MCF 10A (cell line): ENCODE measurements at regions not wholly inside any gene's neighbourhood (a gene's known extent, or its start where the extent isn't known, plus 50 kb on each side); places are given as distances from the start of the nearest gene placed in this dataset.

Experiments used
- BruUV-seq: library from RNA; stranded (reverse); fragments of 400-500 nt; replicated peaks from 2 replicates; lab custom pipeline; 2021; lab: Mats Ljungman, UMichigan
- CTCF ChIA-PET: fragments of 300-600 bp; sonication (Branson Sonifier 250); formaldehyde crosslinking; extraction: SDS; loops from one replicate; lab custom pipeline; 2021; ENCODE audit warnings: antibody characterized with exemption, inconsistent platforms; lab: Yijun Ruan, JAX
- POLR2A ChIA-PET: fragments of 300-600, 350-650 bp; sonication (Branson Sonifier 250); formaldehyde crosslinking; extraction: SDS; loops from one replicate; lab custom pipeline; 2020; ENCODE audit warnings: antibody characterized with exemption, inconsistent platforms; lab: Yijun Ruan, JAX
- DNase-seq: peaks from one replicate; pipeline ENCODE4 v3.0.0-alpha.2; 2018; ENCODE audit not compliant: unreplicated experiment
- H3K27ac Mint-ChIP-seq: one replicate; pipeline ENCODE4 v1.8.0; 2022; ENCODE audit warnings: mild to moderate bottlenecking, low read depth, mixed read lengths; ENCODE audit not compliant: unreplicated experiment
- H3K27me3 Mint-ChIP-seq: one replicate; pipeline ENCODE4 v1.8.0; 2022; ENCODE audit warnings: mixed read lengths; ENCODE audit not compliant: insufficient read depth, unreplicated experiment
- H3K36me3 Mint-ChIP-seq: one replicate; pipeline ENCODE4 v1.8.0; 2022; ENCODE audit warnings: mild to moderate bottlenecking, moderate library complexity, mixed read lengths; ENCODE audit not compliant: insufficient read depth, unreplicated experiment
- H3K4me1 Mint-ChIP-seq: one replicate; pipeline ENCODE4 v1.8.0; 2022; ENCODE audit warnings: mixed read lengths; ENCODE audit not compliant: insufficient read depth, unreplicated experiment
- H3K4me3 Mint-ChIP-seq: one replicate; pipeline ENCODE4 v1.8.0; 2022; ENCODE audit warnings: mild to moderate bottlenecking, moderate library complexity, mixed read lengths; ENCODE audit not compliant: unreplicated experiment
- H3K9me3 Mint-ChIP-seq: one replicate; pipeline ENCODE4 v1.8.0; 2022; ENCODE audit warnings: mixed read lengths; ENCODE audit not compliant: unreplicated experiment
- intact Hi-C: fragments of 100-400 bp; cut with micrococcal nuclease; formaldehyde crosslinking; loops from 2 replicates; pipeline ENCODE4 v1.14.1; 2022
- TF ChIP-seq, protein P1 (sequence below): fragments of 200-600 bp; IDR thresholded peaks from one replicate; pipeline ENCODE4 v1.8.0; 2022; ENCODE audit warnings: antibody characterized with exemption, mild to moderate bottlenecking; ENCODE audit not compliant: unreplicated experiment

DNA sequence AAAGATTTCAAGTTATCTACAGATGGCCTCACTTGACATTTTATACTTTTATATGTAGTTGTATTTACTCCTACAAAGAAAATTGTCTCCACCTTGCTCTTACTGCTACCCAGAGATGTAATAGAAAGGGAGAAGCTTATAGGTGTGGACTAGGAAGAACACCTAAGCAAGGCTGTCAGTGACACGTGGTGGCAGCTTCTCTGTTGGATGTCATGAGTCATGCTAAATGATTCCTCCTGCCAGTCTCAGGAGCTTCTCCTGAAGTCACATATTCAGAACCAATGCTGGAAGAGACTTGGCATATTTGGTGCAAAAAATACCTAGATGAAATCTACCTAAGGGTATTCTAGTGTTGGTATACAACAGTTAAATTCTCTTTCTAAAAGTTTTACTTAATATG, 184.7 kb downstream of the LRRC3B start:
- no TSS peak for BruUV-seq

DNA sequence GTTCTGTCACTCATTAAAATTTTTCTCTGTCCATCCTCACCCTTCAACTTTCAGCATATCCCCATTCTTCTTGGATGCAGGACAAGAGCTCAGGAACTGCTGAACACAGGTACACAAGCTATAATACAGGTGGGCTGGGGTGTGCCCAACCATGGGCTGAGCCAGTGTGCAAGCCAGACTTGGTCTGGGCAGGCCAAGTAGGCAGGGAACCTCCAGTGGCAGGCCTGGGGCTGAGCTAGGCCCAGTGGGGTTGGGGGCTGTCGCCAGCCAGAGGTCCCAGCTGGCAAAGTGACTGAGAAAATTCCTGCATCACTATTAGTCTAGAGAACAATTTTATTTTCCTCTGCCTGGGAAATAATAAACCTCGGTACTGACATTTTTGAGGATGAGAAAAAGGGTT, 202.9 kb downstream of the LRRC3B start:
- BruUV-seq = no TSS peak
- TF ChIP-seq, protein P1, sequence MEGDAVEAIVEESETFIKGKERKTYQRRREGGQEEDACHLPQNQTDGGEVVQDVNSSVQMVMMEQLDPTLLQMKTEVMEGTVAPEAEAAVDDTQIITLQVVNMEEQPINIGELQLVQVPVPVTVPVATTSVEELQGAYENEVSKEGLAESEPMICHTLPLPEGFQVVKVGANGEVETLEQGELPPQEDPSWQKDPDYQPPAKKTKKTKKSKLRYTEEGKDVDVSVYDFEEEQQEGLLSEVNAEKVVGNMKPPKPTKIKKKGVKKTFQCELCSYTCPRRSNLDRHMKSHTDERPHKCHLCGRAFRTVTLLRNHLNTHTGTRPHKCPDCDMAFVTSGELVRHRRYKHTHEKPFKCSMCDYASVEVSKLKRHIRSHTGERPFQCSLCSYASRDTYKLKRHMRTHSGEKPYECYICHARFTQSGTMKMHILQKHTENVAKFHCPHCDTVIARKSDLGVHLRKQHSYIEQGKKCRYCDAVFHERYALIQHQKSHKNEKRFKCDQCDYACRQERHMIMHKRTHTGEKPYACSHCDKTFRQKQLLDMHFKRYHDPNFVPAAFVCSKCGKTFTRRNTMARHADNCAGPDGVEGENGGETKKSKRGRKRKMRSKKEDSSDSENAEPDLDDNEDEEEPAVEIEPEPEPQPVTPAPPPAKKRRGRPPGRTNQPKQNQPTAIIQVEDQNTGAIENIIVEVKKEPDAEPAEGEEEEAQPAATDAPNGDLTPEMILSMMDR = no peak

More for the DNA sequence above, 184.7 kb downstream of the LRRC3B start:
- DNase-seq = peak; percentile 0
- intact Hi-C loops = no loop called here
- Mint-ChIP-seq H3K9me3 (peaks cover 4% of the 10 kb centered on the region), H3K27ac (no peak overlapping the region), H3K4me1 (no peaks in the 10 kb centered on the region), H3K4me3 (no peak overlapping the region), H3K36me3 (no peaks in the 10 kb centered on the region), H3K27me3 (no peaks in the 10 kb centered on the region)
- CTCF ChIA-PET = interaction anchor here (0.9 kb wide), 1 partner anchor 31 kb away, joined by 3 read pairs; no protein-coding TSS in a partner anchor
- POLR2A ChIA-PET = interaction anchor here (0.9 kb wide), 1 partner anchor 167 kb away, joined by 5 read pairs; no protein-coding TSS in a partner anchor
- TF ChIP-seq, protein P1 = no peak

DNA sequence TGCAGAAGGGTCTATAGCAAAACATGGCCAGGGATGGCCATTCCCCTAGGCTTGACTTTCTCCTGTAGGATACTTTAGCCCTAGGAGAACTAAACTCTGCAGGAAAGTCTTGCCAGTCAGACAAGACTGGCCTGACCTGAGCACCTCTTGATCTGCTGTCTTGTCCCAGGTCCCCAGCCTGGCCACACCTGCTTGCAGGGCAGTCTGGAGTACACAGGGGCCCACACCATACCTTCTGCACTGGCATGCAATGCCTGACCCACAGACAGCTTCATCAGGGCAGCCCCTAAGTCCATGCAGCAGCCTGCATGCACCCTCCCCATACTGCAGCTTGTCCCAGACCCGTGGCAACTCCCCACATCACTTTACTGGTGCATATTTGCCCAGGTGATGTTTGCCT, 204.6 kb downstream of the LRRC3B start:
- POLR2A ChIA-PET = no interaction called here
- no peak overlapping the region for H3K4me3 Mint-ChIP-seq
- no peaks in the 10 kb centered on the region for H3K36me3 Mint-ChIP-seq
- BruUV-seq = no TSS peak
- H3K9me3 Mint-ChIP-seq = peaks cover 14% of the 10 kb centered on the region
- intact Hi-C loops = no loop called here
- no peaks in the 10 kb centered on the region for H3K27me3 Mint-ChIP-seq
- DNase-seq = no peak
- H3K27ac Mint-ChIP-seq = no peak overlapping the region
- TF ChIP-seq, protein P1 = no peak
- H3K4me1 Mint-ChIP-seq = no peaks in the 10 kb centered on the region
- CTCF ChIA-PET = no interaction called here

More for the DNA sequence above, 202.9 kb downstream of the LRRC3B start:
- POLR2A ChIA-PET = no interaction called here
- CTCF ChIA-PET = interaction anchor here (1.0 kb wide), 1 partner anchor 113 kb away, joined by 3 read pairs; no protein-coding TSS in a partner anchor
- Mint-ChIP-seq H3K36me3 (no peaks in the 10 kb centered on the region), H3K4me1 (no peaks in the 10 kb centered on the region), H3K27me3 (no peaks in the 10 kb centered on the region), H3K27ac (no peak overlapping the region), H3K9me3 (peaks cover 14% of the 10 kb centered on the region), H3K4me3 (no peak overlapping the region)
- no peak for DNase-seq
- intact Hi-C loops = no loop called here

DNA sequence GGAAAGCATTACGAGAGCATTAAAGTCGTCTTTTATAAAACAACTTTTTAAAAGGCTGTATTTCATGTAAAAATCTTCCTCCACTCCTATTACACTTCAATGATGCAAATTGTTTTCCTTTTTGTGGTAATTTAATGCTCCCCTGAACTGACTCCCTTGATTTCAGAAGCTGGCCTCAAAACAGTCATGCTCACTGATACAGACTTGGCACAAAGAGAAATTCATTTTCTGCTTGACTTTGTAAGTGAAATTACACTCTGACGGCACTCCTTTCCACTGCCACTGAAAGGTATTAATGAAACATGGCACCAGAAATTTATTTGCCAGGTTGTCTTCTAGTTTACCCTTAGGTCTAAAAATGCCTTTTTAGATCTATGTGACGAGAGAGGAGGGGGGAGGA, 215.5 kb downstream of the LRRC3B start:
- Mint-ChIP-seq H3K36me3 (no peaks in the 10 kb centered on the region), H3K9me3 (no peaks in the 10 kb centered on the region), H3K27ac (no peak overlapping the region), H3K27me3 (no peaks in the 10 kb centered on the region), H3K4me1 (no peaks in the 10 kb centered on the region), H3K4me3 (no peak overlapping the region)
- intact Hi-C loops = no loop called here
- DNase-seq = no peak
- TF ChIP-seq, protein P1 = no peak
- POLR2A ChIA-PET = no interaction called here
- CTCF ChIA-PET = no interaction called here
- BruUV-seq = no TSS peak
